Activated CD4-positive, alpha-beta T cell treated with anti-CD3 and anti-CD28 coated beads for 1 hour (primary cell): ENCODE measurements at regions not wholly inside any gene's neighbourhood (a gene's known extent, or its start where the extent isn't known, plus 50 kb on each side); places are given as distances from the start of the nearest gene placed in this dataset.

Source experiments
- DNase-seq: peaks from one replicate; pipeline ENCODE4 v3.0.0-alpha.2; 2020

- DNase-seq = no peak
These were observed 809.7 kb downstream of the NR2F2 start for GRCh38 chr15:97140216-97140615.

DNA sequence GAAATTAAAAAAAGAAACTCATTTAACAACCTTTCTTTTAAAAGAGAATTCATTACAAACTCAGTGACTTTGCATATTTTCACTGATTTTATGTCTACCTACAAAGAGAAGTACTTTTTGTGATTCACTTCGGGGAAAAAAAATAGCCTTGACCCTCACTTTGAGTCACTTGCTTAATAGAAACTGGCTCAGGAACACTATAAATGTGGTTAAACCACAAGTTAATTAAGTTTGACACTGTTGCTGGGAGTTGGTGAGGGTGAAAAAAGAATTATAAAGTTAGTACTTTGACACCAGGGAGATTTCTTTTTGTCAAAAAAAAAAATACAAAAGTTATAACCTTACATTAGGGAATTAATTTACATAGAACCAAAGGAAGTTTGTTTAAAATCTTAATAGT lies 810.9 kb downstream of the NR2F2 start:
- no peak for DNase-seq

DNA sequence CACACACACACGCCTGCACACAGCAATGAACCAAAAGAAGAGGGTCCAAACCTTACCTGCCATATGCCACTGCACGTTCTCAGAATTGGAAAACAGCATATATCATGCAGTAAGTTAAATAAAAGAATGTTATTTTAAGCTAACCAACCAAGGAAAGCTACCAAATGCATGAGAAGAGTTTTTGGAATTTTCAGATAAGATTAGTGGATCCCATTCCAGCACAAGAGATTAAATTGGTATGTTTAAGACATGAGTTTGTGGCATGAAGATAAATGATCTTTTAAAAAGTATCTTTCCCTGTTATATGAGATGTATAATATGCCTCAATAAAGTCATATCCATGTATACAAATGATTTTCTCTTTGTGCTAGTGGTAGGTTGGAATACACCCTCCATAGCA lies 811.4 kb downstream of the NR2F2 start:
- DNase-seq = no peak

GRCh38 chr15:97143592-97144376 lies 813.3 kb downstream of the NR2F2 start:
- DNase-seq = no peak

DNA sequence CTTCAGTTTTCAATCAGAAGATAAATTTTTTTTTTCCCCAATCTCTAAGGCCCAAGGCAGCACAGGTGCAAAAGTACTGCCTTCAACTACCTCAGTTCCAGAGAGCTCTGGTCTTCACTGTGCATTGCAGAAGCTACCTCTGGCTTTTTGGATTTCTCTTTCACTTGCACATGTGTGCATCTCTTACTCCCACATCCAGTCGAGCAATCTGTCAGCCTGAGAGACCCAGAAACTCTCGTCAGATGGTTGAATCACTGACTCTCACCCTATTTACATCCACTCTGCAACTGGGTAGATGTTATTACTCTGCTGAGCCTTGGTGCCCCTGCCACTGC lies 813.8 kb downstream of the NR2F2 start:
- DNase-seq = no peak

DNA sequence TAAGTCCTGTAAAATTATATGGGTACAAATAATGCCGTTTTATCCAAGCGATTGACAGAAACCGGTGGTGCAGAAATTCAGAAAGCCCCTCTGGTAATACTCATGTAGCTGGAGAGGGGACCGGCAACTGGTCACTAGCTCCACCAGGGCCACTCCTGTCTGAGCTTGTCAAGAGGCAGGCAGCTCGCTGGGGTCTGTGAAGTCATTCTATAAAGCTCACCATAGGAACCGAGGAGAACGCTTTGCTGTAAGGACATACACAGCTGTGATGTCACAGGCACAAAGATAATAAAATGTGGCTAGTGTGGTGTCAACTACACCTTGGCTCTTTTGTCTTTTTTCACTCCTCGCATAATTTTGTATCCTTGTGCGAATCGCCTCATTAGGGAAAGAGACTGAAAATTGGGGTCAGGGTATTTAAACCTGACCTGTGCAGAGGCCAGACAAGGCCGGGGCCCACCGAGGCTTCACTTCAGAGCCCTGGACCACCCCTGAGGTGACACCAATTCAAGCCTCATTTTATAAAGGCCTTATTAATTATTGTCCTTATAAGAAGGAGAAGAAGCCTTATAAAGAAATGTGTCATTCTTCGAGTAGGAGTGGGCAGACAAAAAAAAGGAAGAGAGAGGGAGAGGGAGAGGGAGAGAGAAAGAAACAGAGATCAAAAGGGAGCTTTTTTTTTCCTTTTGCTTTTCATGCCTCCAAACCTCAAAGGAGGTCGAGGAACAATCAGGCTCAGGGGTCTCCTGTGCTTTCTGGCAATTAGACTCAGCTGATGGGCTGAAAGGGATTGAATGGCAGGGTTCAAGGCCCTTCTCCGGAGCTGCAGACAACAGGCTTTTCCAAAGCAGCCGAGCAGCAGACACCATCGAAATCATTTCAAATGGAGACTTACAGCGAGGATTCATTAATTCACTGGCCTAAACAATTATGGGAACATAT lies 813.3 kb upstream of the ARRDC4 start:
- no peak for DNase-seq

- no peak for DNase-seq
These were observed 807.0 kb upstream of the ARRDC4 start for GRCh38 chr15:97153356-97153965.

DNA sequence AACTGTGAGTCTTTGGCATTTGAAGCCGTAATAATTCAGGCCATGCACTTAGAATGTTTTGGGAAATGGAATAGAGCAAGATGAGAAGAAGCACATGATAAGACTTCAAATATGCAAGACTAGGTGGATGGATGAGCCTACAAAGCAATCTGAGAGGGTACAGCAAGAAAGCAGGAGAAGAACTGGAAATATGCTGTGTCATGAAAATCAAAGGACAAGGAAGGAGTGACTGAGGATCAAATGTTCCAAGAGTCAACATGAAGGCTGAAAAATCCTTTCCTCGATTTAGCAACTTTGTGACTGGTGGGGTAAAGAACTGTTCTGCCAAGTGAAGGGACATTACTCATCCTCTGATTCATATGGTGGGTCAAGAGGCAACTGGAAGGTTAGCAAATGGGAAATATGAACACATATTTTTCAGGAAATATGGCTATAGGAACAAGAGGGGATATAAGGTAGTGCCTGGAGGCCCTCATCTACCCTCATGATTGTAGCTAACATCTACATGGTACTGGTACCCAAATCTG lies 803.7 kb upstream of the ARRDC4 start:
- DNase-seq = no peak

- DNase-seq = no peak
These were observed 797.6 kb upstream of the ARRDC4 start for GRCh38 chr15:97162805-97163495.

DNA sequence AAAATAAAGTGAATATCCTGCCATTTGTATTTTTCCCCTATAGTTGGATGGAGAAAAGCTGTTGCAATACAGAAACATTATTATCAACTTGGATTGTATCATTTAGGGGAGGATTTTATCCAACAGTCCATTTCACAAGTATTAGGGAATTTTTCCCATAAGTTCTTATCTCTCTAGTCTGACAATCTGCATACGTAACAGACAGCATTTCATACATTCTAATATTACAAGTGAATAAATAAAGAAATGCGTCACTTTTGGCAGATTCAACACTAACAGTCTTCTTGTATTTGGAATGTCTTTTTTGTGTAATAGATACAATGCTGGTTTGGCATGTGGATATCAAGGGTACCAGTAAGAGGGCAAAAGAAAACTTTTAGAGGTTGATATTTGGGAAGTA lies 795.3 kb upstream of the ARRDC4 start:
- no peak for DNase-seq

DNA sequence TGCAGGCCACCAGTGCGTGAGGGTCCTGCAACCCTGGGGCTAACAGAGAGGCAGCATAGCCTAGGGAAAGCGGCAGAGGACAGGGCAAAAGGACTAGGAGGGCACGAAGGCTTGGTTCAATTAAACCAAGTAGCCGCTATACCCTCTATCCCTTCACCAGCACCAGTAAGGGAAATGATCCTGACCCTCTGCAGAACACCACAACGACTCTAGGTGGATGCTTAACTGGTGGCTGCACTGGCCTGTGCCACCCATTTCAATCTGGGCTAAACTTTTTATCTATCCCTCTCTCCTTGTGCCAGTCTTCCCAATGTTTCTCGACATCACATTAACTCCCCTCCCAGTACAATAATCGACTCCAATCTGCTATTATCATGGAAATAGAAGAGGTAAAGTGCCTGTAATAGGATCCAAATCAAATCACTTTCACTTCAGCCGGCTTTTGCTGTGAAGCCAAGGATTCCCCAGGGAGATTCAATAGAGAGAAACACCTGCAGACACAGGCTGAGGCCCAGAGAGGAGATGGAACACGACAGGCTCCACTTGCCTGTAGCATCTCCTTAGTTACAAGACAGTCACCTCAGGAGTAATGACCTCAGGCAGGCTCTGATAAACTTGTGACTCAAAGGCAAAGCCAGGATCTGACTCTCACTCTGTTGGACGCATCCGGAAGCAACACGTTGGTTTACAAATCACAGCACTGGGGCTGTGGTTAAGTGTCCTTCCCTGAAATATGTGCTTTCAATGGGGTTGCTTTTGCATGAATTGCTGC lies 791.6 kb upstream of the ARRDC4 start:
- DNase-seq = no peak

GRCh38 chr15:97171556-97171955 lies 788.9 kb upstream of the ARRDC4 start:
- DNase-seq = no peak

GRCh38 chr15:97174886-97175540 lies 785.5 kb upstream of the ARRDC4 start:
- DNase-seq = no peak

GRCh38 chr15:97177151-97177577 lies 783.3 kb upstream of the ARRDC4 start:
- DNase-seq = no peak

GRCh38 chr15:97182581-97182980 lies 777.9 kb upstream of the ARRDC4 start:
- DNase-seq = no peak

GRCh38 chr15:97189162-97189780 lies 771.2 kb upstream of the ARRDC4 start:
- no peak for DNase-seq

- no peak for DNase-seq
These were observed 765.8 kb upstream of the ARRDC4 start for GRCh38 chr15:97194750-97195149.

GRCh38 chr15:97196048-97197014 lies 764.2 kb upstream of the ARRDC4 start:
- no peak for DNase-seq

- no peak for DNase-seq
These were observed 761.0 kb upstream of the ARRDC4 start for GRCh38 chr15:97199393-97200051.
